ENCODE measurements at regions not wholly inside any gene's neighbourhood (a gene's known extent, or its start where the extent isn't known, plus 50 kb on each side); places are given as distances from the start of the nearest gene placed in this dataset.

DNA sequence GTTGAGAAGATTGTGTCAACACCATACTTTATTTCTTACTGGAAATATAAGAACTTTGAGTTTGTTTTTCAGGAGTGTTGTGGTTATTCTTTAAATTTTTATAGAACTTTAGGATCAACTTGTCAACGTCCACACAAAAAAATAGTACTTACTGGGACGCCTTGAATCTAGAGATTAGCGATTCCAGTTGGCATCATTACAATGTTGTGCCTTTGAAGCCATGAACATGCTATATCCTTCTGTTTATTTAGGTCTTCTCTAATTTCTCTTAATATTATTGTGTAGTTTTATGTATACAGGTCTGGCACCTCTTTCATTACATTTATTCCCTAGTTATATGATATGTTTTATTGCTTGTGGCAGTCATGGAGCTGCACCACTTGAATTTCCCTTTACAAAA, 320.8 kb upstream of the CCDC196 start:
- DNase-seq = no peak
- Histone ChIP-seq H2BK15ac (replicated peaks; ENCODE audit: low read depth) (no peak overlapping the region), H3K18ac (ENCODE audit: low read length) (no peak overlapping the region), H3K4ac (ENCODE audit: low read depth, low read length) (no peak overlapping the region), H3K56ac (ENCODE audit: low read length) (no peak overlapping the region), H3K23ac (ENCODE audit: low read length) (no peak overlapping the region), H4K8ac (ENCODE audit: low read depth, low read length) (no peak overlapping the region), H3K36me3 (ENCODE audit: control insufficient read depth, insufficient read depth, low read length) (no peaks in the 10 kb centered on the region), H3K27me3 (ENCODE audit: insufficient read depth, low read length, poor library complexity) (no peaks in the 10 kb centered on the region), H4K5ac (ENCODE audit: low read length) (no peak overlapping the region), H2BK120ac (ENCODE audit: low read depth, low read length) (no peak overlapping the region), H3K79me1 (ENCODE audit: low read length) (no peaks in the 10 kb centered on the region), H2BK5ac (ENCODE audit: low read length) (no peak overlapping the region), H2AK5ac (ENCODE audit: low read length) (no peak overlapping the region), H3K4me1 (ENCODE audit: control insufficient read depth, low read depth, low read length) (no peaks in the 10 kb centered on the region), H3K4me2 (ENCODE audit: low read length) (no peak overlapping the region), H3K27ac (ENCODE audit: low read depth, low read length) (no peak overlapping the region), H3K9ac (ENCODE audit: low read length) (no peak overlapping the region), H3K79me2 (ENCODE audit: control insufficient read depth, insufficient read depth, low read length) (no peaks in the 10 kb centered on the region), H3K4me3 (ENCODE audit: low read length) (no peak overlapping the region)
- no CpG with 5 or more reads among the region's 3 CpGs for WGBS (ENCODE audit: extremely low coverage, insufficient coverage, low lambda C conversion rate)

GRCh38 chr14:66174453-66174891, 311.7 kb upstream of the CCDC196 start:
- H4K5ac ChIP-seq (ENCODE audit: low read length) = no peak overlapping the region
- no peak overlapping the region for H4K8ac ChIP-seq (ENCODE audit: low read depth, low read length)
- H3K23ac ChIP-seq (ENCODE audit: low read length) = no peak overlapping the region
- no CpG with 5 or more reads among the region's 1 CpG for WGBS (ENCODE audit: extremely low coverage, insufficient coverage, low lambda C conversion rate)
- no peak overlapping the region for H3K56ac ChIP-seq (ENCODE audit: low read length)
- DNase-seq = peak; percentile 7
- no peak overlapping the region for H3K4me2 ChIP-seq (ENCODE audit: low read length)
- H2BK5ac ChIP-seq (ENCODE audit: low read length) = no peak overlapping the region
- H2BK15ac ChIP-seq (replicated peaks; ENCODE audit: low read depth) = no peak overlapping the region
- H3K36me3 ChIP-seq (ENCODE audit: control insufficient read depth, insufficient read depth, low read length) = no peaks in the 10 kb centered on the region
- no peak overlapping the region for H2AK5ac ChIP-seq (ENCODE audit: low read length)
- no peak overlapping the region for H3K4ac ChIP-seq (ENCODE audit: low read depth, low read length)
- H2BK120ac ChIP-seq (ENCODE audit: low read depth, low read length) = no peak overlapping the region
- H3K4me1 ChIP-seq (ENCODE audit: control insufficient read depth, low read depth, low read length) = no peaks in the 10 kb centered on the region
- H3K4me3 ChIP-seq (ENCODE audit: low read length) = no peak overlapping the region
- H3K27ac ChIP-seq (ENCODE audit: low read depth, low read length) = no peak overlapping the region
- no peaks in the 10 kb centered on the region for H3K79me2 ChIP-seq (ENCODE audit: control insufficient read depth, insufficient read depth, low read length)
- no peak overlapping the region for H3K18ac ChIP-seq (ENCODE audit: low read length)
- H3K79me1 ChIP-seq (ENCODE audit: low read length) = no peaks in the 10 kb centered on the region
- no peaks in the 10 kb centered on the region for H3K27me3 ChIP-seq (ENCODE audit: insufficient read depth, low read length, poor library complexity)
- H3K9ac ChIP-seq (ENCODE audit: low read length) = no peak overlapping the region

GRCh38 chr14:66177935-66178334, 308.2 kb upstream of the CCDC196 start:
- no peaks in the 10 kb centered on the region for H3K36me3 ChIP-seq (ENCODE audit: control insufficient read depth, insufficient read depth, low read length)
- H2BK15ac ChIP-seq (replicated peaks; ENCODE audit: low read depth) = no peak overlapping the region
- no peak overlapping the region for H3K23ac ChIP-seq (ENCODE audit: low read length)
- no peak overlapping the region for H2AK5ac ChIP-seq (ENCODE audit: low read length)
- H3K27ac ChIP-seq (ENCODE audit: low read depth, low read length) = no peak overlapping the region
- DNase-seq = no peak
- no peak overlapping the region for H3K56ac ChIP-seq (ENCODE audit: low read length)
- no peak overlapping the region for H2BK120ac ChIP-seq (ENCODE audit: low read depth, low read length)
- H4K5ac ChIP-seq (ENCODE audit: low read length) = no peak overlapping the region
- no peaks in the 10 kb centered on the region for H3K27me3 ChIP-seq (ENCODE audit: insufficient read depth, low read length, poor library complexity)
- H2BK5ac ChIP-seq (ENCODE audit: low read length) = no peak overlapping the region
- H3K4me1 ChIP-seq (ENCODE audit: control insufficient read depth, low read depth, low read length) = no peaks in the 10 kb centered on the region
- H4K8ac ChIP-seq (ENCODE audit: low read depth, low read length) = no peak overlapping the region
- no peak overlapping the region for H3K18ac ChIP-seq (ENCODE audit: low read length)
- H3K79me1 ChIP-seq (ENCODE audit: low read length) = no peaks in the 10 kb centered on the region
- no peaks in the 10 kb centered on the region for H3K79me2 ChIP-seq (ENCODE audit: control insufficient read depth, insufficient read depth, low read length)
- no peak overlapping the region for H3K4ac ChIP-seq (ENCODE audit: low read depth, low read length)
- no peak overlapping the region for H3K4me3 ChIP-seq (ENCODE audit: low read length)
- no CpG with 5 or more reads among the region's 1 CpG for WGBS (ENCODE audit: extremely low coverage, insufficient coverage, low lambda C conversion rate)
- no peak overlapping the region for H3K4me2 ChIP-seq (ENCODE audit: low read length)
- H3K9ac ChIP-seq (ENCODE audit: low read length) = no peak overlapping the region

DNA sequence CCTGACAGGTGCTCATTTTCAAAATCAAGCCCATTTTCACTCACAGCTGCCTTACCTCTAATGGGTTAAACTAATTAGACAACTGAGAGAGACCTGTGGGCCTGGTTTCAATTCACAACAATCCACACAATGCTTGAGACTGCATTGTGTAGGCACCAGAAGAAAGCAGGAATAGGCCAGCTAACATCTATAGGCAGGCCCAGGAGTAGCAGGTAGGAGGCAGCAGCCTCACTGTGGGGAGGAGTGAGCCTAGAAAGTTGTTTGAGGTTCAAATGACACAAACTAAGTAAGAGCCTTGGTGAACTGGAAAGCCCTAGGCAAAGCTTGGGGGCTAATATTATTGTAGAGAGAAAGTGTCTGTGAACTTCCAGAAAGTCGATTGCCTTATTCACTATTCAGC, 289.5 kb upstream of the CCDC196 start:
- no peak overlapping the region for H2BK120ac ChIP-seq (ENCODE audit: low read depth, low read length)
- no peak overlapping the region for H3K4me2 ChIP-seq (ENCODE audit: low read length)
- no CpG with 5 or more reads among the region's 1 CpG for WGBS (ENCODE audit: extremely low coverage, insufficient coverage, low lambda C conversion rate)
- H3K4ac ChIP-seq (ENCODE audit: low read depth, low read length) = no peak overlapping the region
- no peak overlapping the region for H3K18ac ChIP-seq (ENCODE audit: low read length)
- H3K27ac ChIP-seq (ENCODE audit: low read depth, low read length) = no peak overlapping the region
- H3K27me3 ChIP-seq (ENCODE audit: insufficient read depth, low read length, poor library complexity) = no peaks in the 10 kb centered on the region
- no peak overlapping the region for H2AK5ac ChIP-seq (ENCODE audit: low read length)
- no peak overlapping the region for H3K4me3 ChIP-seq (ENCODE audit: low read length)
- H4K8ac ChIP-seq (ENCODE audit: low read depth, low read length) = no peak overlapping the region
- H3K4me1 ChIP-seq (ENCODE audit: control insufficient read depth, low read depth, low read length) = no peaks in the 10 kb centered on the region
- no peak overlapping the region for H3K56ac ChIP-seq (ENCODE audit: low read length)
- H3K79me1 ChIP-seq (ENCODE audit: low read length) = no peaks in the 10 kb centered on the region
- H4K5ac ChIP-seq (ENCODE audit: low read length) = no peak overlapping the region
- no peak overlapping the region for H2BK15ac ChIP-seq (replicated peaks; ENCODE audit: low read depth)
- H2BK5ac ChIP-seq (ENCODE audit: low read length) = no peak overlapping the region
- DNase-seq = no peak
- no peaks in the 10 kb centered on the region for H3K79me2 ChIP-seq (ENCODE audit: control insufficient read depth, insufficient read depth, low read length)
- no peak overlapping the region for H3K9ac ChIP-seq (ENCODE audit: low read length)
- H3K23ac ChIP-seq (ENCODE audit: low read length) = no peak overlapping the region
- no peaks in the 10 kb centered on the region for H3K36me3 ChIP-seq (ENCODE audit: control insufficient read depth, insufficient read depth, low read length)

- Histone ChIP-seq H3K18ac (ENCODE audit: low read length) (no peak overlapping the region), H3K4ac (ENCODE audit: low read depth, low read length) (no peak overlapping the region), H3K27me3 (ENCODE audit: insufficient read depth, low read length, poor library complexity) (no peaks in the 10 kb centered on the region), H3K4me3 (ENCODE audit: low read length) (no peak overlapping the region), H3K79me2 (ENCODE audit: control insufficient read depth, insufficient read depth, low read length) (no peaks in the 10 kb centered on the region), H3K79me1 (ENCODE audit: low read length) (no peaks in the 10 kb centered on the region), H3K23ac (ENCODE audit: low read length) (no peak overlapping the region), H2BK120ac (ENCODE audit: low read depth, low read length) (no peak overlapping the region), H3K4me1 (ENCODE audit: control insufficient read depth, low read depth, low read length) (no peaks in the 10 kb centered on the region), H3K27ac (ENCODE audit: low read depth, low read length) (no peak overlapping the region), H3K9ac (ENCODE audit: low read length) (no peak overlapping the region), H2BK5ac (ENCODE audit: low read length) (no peak overlapping the region), H2AK5ac (ENCODE audit: low read length) (no peak overlapping the region), H4K5ac (ENCODE audit: low read length) (no peak overlapping the region), H4K8ac (ENCODE audit: low read depth, low read length) (no peak overlapping the region), H3K4me2 (ENCODE audit: low read length) (no peak overlapping the region), H3K36me3 (ENCODE audit: control insufficient read depth, insufficient read depth, low read length) (no peaks in the 10 kb centered on the region), H2BK15ac (replicated peaks; ENCODE audit: low read depth) (no peak overlapping the region), H3K56ac (ENCODE audit: low read length) (no peak overlapping the region)
- DNase-seq = no peak
Observed at GRCh38 chr14:66197276-66197675, 288.9 kb upstream of the CCDC196 start.

DNA sequence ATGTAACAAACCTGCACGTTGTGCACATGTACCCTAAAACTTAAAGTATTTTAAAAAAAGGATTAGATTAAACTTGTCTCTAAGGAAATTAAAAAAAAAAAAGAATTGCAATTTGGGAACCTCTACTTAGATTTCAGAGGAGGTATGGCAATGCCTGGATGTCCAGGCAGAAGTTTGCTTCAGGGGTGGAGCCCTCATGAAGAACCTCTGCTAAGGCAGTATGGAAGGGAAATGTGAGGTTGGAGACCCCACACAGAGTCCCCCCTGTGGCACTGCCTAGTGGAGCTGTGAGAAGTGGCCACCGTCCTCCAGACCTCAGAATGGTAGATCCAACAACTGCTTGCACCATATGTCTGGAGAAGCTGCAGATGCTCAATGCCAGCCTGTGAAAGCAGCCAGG, 279.6 kb upstream of the CCDC196 start:
- Histone ChIP-seq H2AK5ac (ENCODE audit: low read length) (no peak overlapping the region), H4K5ac (ENCODE audit: low read length) (no peak overlapping the region), H4K8ac (ENCODE audit: low read depth, low read length) (no peak overlapping the region), H3K9ac (ENCODE audit: low read length) (no peak overlapping the region), H3K79me2 (ENCODE audit: control insufficient read depth, insufficient read depth, low read length) (no peaks in the 10 kb centered on the region), H3K4me2 (ENCODE audit: low read length) (no peak overlapping the region), H3K27me3 (ENCODE audit: insufficient read depth, low read length, poor library complexity) (no peaks in the 10 kb centered on the region), H2BK5ac (ENCODE audit: low read length) (no peak overlapping the region), H3K4me3 (ENCODE audit: low read length) (no peak overlapping the region), H3K18ac (ENCODE audit: low read length) (no peak overlapping the region), H3K4ac (ENCODE audit: low read depth, low read length) (no peak overlapping the region), H3K27ac (ENCODE audit: low read depth, low read length) (no peak overlapping the region), H2BK120ac (ENCODE audit: low read depth, low read length) (no peak overlapping the region), H3K4me1 (ENCODE audit: control insufficient read depth, low read depth, low read length) (no peaks in the 10 kb centered on the region), H2BK15ac (replicated peaks; ENCODE audit: low read depth) (no peak overlapping the region), H3K23ac (ENCODE audit: low read length) (no peak overlapping the region), H3K79me1 (ENCODE audit: low read length) (no peaks in the 10 kb centered on the region), H3K36me3 (ENCODE audit: control insufficient read depth, insufficient read depth, low read length) (no peaks in the 10 kb centered on the region), H3K56ac (ENCODE audit: low read length) (no peak overlapping the region)
- peak; percentile 54 for DNase-seq
- WGBS (ENCODE audit: extremely low coverage, insufficient coverage, low lambda C conversion rate) = no CpG with 5 or more reads among the region's 2 CpGs

Measured in mesendoderm (in vitro differentiated cells).